Type B pancreatic cell (in vitro differentiated cells): ENCODE measurements at regions not wholly inside any gene's neighbourhood (a gene's known extent, or its start where the extent isn't known, plus 50 kb on each side); places are given as distances from the start of the nearest gene placed in this dataset.

Source experiments
- DNase-seq: peaks from one replicate; pipeline ENCODE4 v3.0.0; 2021; ENCODE audit warnings: mixed read lengths; ENCODE audit not compliant: unreplicated experiment; ENCODE audit errors: extremely low spot score
- H3K27ac Mint-ChIP-seq: 2 replicates; pipeline ENCODE4 v1.8.0; 2021; ENCODE audit warnings: mild to moderate bottlenecking, mixed read lengths
- H3K27me3 Mint-ChIP-seq: 2 replicates; pipeline ENCODE4 v1.8.0; 2021; ENCODE audit warnings: mixed read lengths
- H3K36me3 Mint-ChIP-seq: 2 replicates; pipeline ENCODE4 v1.8.0; 2021; ENCODE audit warnings: mixed read lengths
- H3K4me1 Mint-ChIP-seq: one replicate; pipeline ENCODE4 v1.8.0; 2021; ENCODE audit warnings: mixed read lengths; ENCODE audit not compliant: unreplicated experiment
- H3K4me3 Mint-ChIP-seq: 2 replicates; pipeline ENCODE4 v1.8.0; 2021; ENCODE audit warnings: mild to moderate bottlenecking, mixed read lengths
- H3K9me3 Mint-ChIP-seq: 2 replicates; pipeline ENCODE4 v1.8.0; 2021; ENCODE audit warnings: mixed read lengths
- CTCF ChIP-seq: fragments of 200-600 bp; sonication (generic); conservative IDR thresholded peaks from 2 replicates; pipeline ENCODE4 v1.5.0; 2021; ENCODE audit warnings: antibody characterized with exemption, mild to moderate bottlenecking

- no peak for TF ChIP-seq CTCF
- no peak overlapping the region for H3K4me3 Mint-ChIP-seq
- no peak overlapping the region for H3K27ac Mint-ChIP-seq
- H3K9me3 Mint-ChIP-seq: no peaks in the 10 kb centered on the region
- no peak for DNase-seq
- H3K27me3 Mint-ChIP-seq: no peaks in the 10 kb centered on the region
- H3K4me1 Mint-ChIP-seq: no peaks in the 10 kb centered on the region
- no peaks in the 10 kb centered on the region for H3K36me3 Mint-ChIP-seq
Measured at GRCh38 chr7:51587604-51588003, 271.0 kb upstream of the COBL start.

- H3K4me3 Mint-ChIP-seq: no peak overlapping the region
- H3K36me3 Mint-ChIP-seq: no peaks in the 10 kb centered on the region
- no peaks in the 10 kb centered on the region for H3K4me1 Mint-ChIP-seq
- H3K27me3 Mint-ChIP-seq: no peaks in the 10 kb centered on the region
- no peak for TF ChIP-seq CTCF
- no peak for DNase-seq
- no peaks in the 10 kb centered on the region for H3K9me3 Mint-ChIP-seq
- no peak overlapping the region for H3K27ac Mint-ChIP-seq
Measured at GRCh38 chr7:51577390-51577789, 260.8 kb upstream of the COBL start.

GRCh38 chr7:51569581-51569980, 253.0 kb upstream of the COBL start:
- Mint-ChIP-seq H3K27ac (no peak overlapping the region), H3K36me3 (no peaks in the 10 kb centered on the region), H3K27me3 (no peaks in the 10 kb centered on the region)

DNA sequence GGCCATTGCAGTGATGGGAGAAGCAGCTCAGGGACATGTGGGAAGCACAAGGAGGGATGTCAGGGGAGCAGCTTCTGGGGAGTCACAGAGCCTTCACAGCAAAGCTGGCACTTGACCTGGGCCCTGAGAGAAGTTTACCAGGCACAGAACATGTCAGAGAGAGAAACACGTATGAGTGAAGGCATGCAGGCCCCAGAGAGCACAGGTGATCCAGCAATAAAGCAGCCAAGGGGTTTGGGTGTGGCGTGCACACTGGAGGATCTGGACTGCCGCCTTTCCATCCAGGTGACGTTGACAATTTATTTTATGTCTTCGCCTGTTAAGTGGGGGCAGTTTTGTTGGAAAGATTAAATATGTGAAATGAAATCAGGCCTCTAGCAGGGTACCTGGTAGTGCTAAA, 252.6 kb upstream of the COBL start:
- Mint-ChIP-seq H3K4me1 (peaks cover 5% of the 10 kb centered on the region), H3K9me3 (no peaks in the 10 kb centered on the region)
- no peak for TF ChIP-seq CTCF

More at GRCh38 chr7:51569581-51569980, 253.0 kb upstream of the COBL start:
- Mint-ChIP-seq H3K9me3 (no peaks in the 10 kb centered on the region), H3K4me1 (peaks cover 5% of the 10 kb centered on the region), H3K4me3 (no peak overlapping the region)
- no peak for DNase-seq
- no peak for TF ChIP-seq CTCF

GRCh38 chr7:51551070-51551469, 234.5 kb upstream of the COBL start:
- Mint-ChIP-seq H3K36me3 (no peaks in the 10 kb centered on the region), H3K27me3 (no peaks in the 10 kb centered on the region), H3K9me3 (peaks cover 9% of the 10 kb centered on the region), H3K27ac (no peak overlapping the region), H3K4me1 (no peaks in the 10 kb centered on the region), H3K4me3 (no peak overlapping the region)
- no peak for TF ChIP-seq CTCF
- no peak for DNase-seq

More for the DNA sequence above, 252.6 kb upstream of the COBL start:
- Mint-ChIP-seq H3K4me3 (no peak overlapping the region), H3K27me3 (no peaks in the 10 kb centered on the region), H3K36me3 (no peaks in the 10 kb centered on the region), H3K27ac (no peak overlapping the region)
- no peak for DNase-seq

DNA sequence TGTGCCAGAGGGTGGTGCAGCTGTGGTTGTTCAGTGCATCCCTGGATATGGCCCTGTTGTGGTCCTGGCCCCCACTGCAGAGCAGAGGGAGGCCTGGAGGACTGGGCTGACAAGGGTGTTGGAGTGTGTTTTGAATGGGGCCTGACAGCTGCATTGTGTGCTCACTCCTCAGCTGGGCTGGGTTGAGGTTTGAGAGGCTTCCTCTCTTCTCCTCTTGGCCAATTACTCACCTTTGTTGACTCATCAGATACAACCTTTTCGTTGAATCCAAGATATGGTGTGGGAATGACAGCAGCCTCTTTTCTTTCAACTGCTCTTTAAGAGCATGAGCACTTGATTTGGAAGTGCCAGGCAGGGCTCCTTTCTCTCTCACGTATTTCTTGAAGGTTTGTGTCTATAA, 228.5 kb upstream of the COBL start:
- Mint-ChIP-seq H3K4me1 (no peaks in the 10 kb centered on the region), H3K9me3 (peaks cover 9% of the 10 kb centered on the region), H3K4me3 (no peak overlapping the region), H3K27me3 (no peaks in the 10 kb centered on the region), H3K36me3 (no peaks in the 10 kb centered on the region), H3K27ac (no peak overlapping the region)
- TF ChIP-seq CTCF: no peak
- DNase-seq: no peak
